Hindlimb muscle (tissue), 1 donor: ENCODE measurements at regions not wholly inside any gene's neighbourhood (a gene's known extent, or its start where the extent isn't known, plus 50 kb on each side); places are given as distances from the start of the nearest gene placed in this dataset.
"Not testable (repeated sequence)": the region's sequence is repeated elsewhere in the genome, so short reads cannot be mapped to it uniquely, and the experiment has no call there.

ENCODE experiments used
- DNase-seq: peaks from one replicate; pipeline ENCODE4 v3.0.0-alpha.2; 2013

- DNase-seq, result no peak
Measured at GRCh38 chr2:156004459-156004858, 328.1 kb downstream of the NR4A2 start.

GRCh38 chr2:156003780-156004179 is 328.7 kb downstream of the NR4A2 start:
- no peak for DNase-seq

- DNase-seq, result no peak
Measured at GRCh38 chr2:156001851-156002250, 330.7 kb downstream of the NR4A2 start.

- no peak for DNase-seq
Measured at GRCh38 chr2:155997538-155997937, 335.0 kb downstream of the NR4A2 start.

- DNase-seq, result no peak
Measured at GRCh38 chr2:155994315-155994714, 338.2 kb downstream of the NR4A2 start.

GRCh38 chr2:155983845-155984244 is 348.7 kb downstream of the NR4A2 start:
- no peak for DNase-seq

- DNase-seq, result no peak
Measured at GRCh38 chr2:155982135-155982534, 350.4 kb downstream of the NR4A2 start.

GRCh38 chr2:155980941-155981560 is 351.5 kb downstream of the NR4A2 start:
- DNase-seq, result no peak

GRCh38 chr2:155975734-155976133 is 356.8 kb downstream of the NR4A2 start:
- no peak for DNase-seq

GRCh38 chr2:155972916-155973315 is 359.6 kb downstream of the NR4A2 start:
- DNase-seq, result no peak

- not testable (repeated sequence) for DNase-seq
Measured at GRCh38 chr2:155966064-155966471, 366.5 kb downstream of the NR4A2 start.

- no peak for DNase-seq
Measured at GRCh38 chr2:155965415-155966063, 367.0 kb downstream of the NR4A2 start.

- DNase-seq, result no peak
Measured at GRCh38 chr2:155961641-155962040, 370.9 kb downstream of the NR4A2 start.

GRCh38 chr2:155958834-155959233 is 373.7 kb downstream of the NR4A2 start:
- no peak for DNase-seq

GRCh38 chr2:155947069-155947468 is 385.5 kb downstream of the NR4A2 start:
- DNase-seq, result no peak

- DNase-seq, result no peak
Measured at GRCh38 chr2:155944218-155944617, 388.3 kb downstream of the NR4A2 start.

- no peak for DNase-seq
Measured at GRCh38 chr2:155930312-155930711, 402.2 kb downstream of the NR4A2 start.

GRCh38 chr2:155917380-155917779 is 415.1 kb downstream of the NR4A2 start:
- no peak for DNase-seq

- no peak for DNase-seq
Measured at GRCh38 chr2:155913356-155913755, 419.2 kb downstream of the NR4A2 start.

GRCh38 chr2:155908567-155908966 is 424.0 kb downstream of the NR4A2 start:
- DNase-seq, result no peak

GRCh38 chr2:155907211-155907610 is 425.3 kb downstream of the NR4A2 start:
- no peak for DNase-seq

- DNase-seq, result no peak
Measured at GRCh38 chr2:155905657-155906056, 426.9 kb downstream of the NR4A2 start.

GRCh38 chr2:155904720-155905119 is 427.8 kb downstream of the NR4A2 start:
- no peak for DNase-seq

- DNase-seq, result no peak
Measured at GRCh38 chr2:155902635-155903034, 429.9 kb downstream of the NR4A2 start.

GRCh38 chr2:155895016-155895415 is 437.5 kb downstream of the NR4A2 start:
- no peak for DNase-seq
